ENCODE measurements at regions not wholly inside any gene's neighbourhood (a gene's known extent, or its start where the extent isn't known, plus 50 kb on each side); places are given as distances from the start of the nearest gene placed in this dataset.

- TF ChIP-seq JUN (IDR thresholded peaks at IDR 0.05; ENCODE audit: borderline replicate concordance, insufficient read depth, insufficient read length, low read depth), result no peak
- TF ChIP-seq CTCF (IDR thresholded peaks at IDR 0.05; ENCODE audit: extremely low read depth in 1 of 2, insufficient read depth in 1 of 2, low read depth in 1 of 2, low read length in 2 of 2), result no peak
- TF ChIP-seq FOS (IDR thresholded peaks at IDR 0.05; ENCODE audit: borderline replicate concordance, insufficient read depth, low read length), result no peak
- TF ChIP-seq GATA2 (IDR thresholded peaks at IDR 0.05; ENCODE audit: insufficient read depth, insufficient read length, low read depth, low read length), result no peak
- TF ChIP-seq POLR2A (IDR thresholded peaks at IDR 0.05; ENCODE audit: low read depth, low read length), result no peak
- TF ChIP-seq POLR2AphosphoS5 (IDR thresholded peaks at IDR 0.05; ENCODE audit: insufficient read depth, low read depth, low read length), result no peak
- no peak for TF ChIP-seq EZH2 (IDR thresholded peaks at IDR 0.05; ENCODE audit: borderline replicate concordance, low read depth, low read length, severe bottlenecking)
- TF ChIP-seq MYC (IDR thresholded peaks at IDR 0.05; ENCODE audit: low read depth, low read length), result no peak
- TF ChIP-seq MAX (IDR thresholded peaks at IDR 0.05; ENCODE audit: insufficient read depth, insufficient read length), result no peak
- Histone ChIP-seq H2AFZ (ENCODE audit: low read depth, low read length) (no peak overlapping the region), H3K4me1 (ENCODE audit: control insufficient read depth, extremely low read depth, insufficient read depth, low read length) (no peaks in the 10 kb centered on the region), H3K27me3 (ENCODE audit: control insufficient read depth in 2 of 2, insufficient read depth in 2 of 2, low read length in 2 of 2) (peaks cover 0 to 3% of the 10 kb centered on the region in 2 experiments), H3K36me3 (ENCODE audit: control insufficient read depth in 2 of 2, extremely low read depth in 1 of 2, insufficient read depth in 2 of 2, low read length in 2 of 2) (no peaks in the 10 kb centered on the region), H3K27ac (ENCODE audit: insufficient read depth, low read depth, low read length) (no peak overlapping the region), H3K9me3 (replicated peaks; ENCODE audit: control insufficient read depth, insufficient read depth, low read length) (no peaks in the 10 kb centered on the region), H3K9ac (replicated peaks; ENCODE audit: extremely low read depth, insufficient read depth, low read length) (no peak overlapping the region), H3K4me2 (ENCODE audit: insufficient read depth, low read length) (no peak overlapping the region), H3K79me2 (ENCODE audit: control insufficient read depth, insufficient read depth, low read length) (no peaks in the 10 kb centered on the region), H4K20me1 (replicated peaks; ENCODE audit: control insufficient read depth, extremely low read depth, insufficient read depth, low read length) (no peaks in the 10 kb centered on the region), H3K4me3 (replicated peaks in 1 of 3; ENCODE audit: insufficient read depth in 1 of 3, low read depth in 1 of 3, low read length in 3 of 3) (no peak overlapping the region), H3K9me1 (replicated peaks; ENCODE audit: control insufficient read depth, extremely low read depth, insufficient read depth, low read length) (no peaks in the 10 kb centered on the region)
- intact Hi-C loops (cut with micrococcal nuclease) (no loop called here), dilution Hi-C loops (cut with MboI; ENCODE audit: extremely low pct_ligation_motif_present, low sequenced_read_pairs) (no loop called here)
- ChIA-PET CTCF (interaction anchor here (1.1 kb wide), 1 partner anchor 13 kb away, joined by 3 read pairs; no protein-coding TSS in a partner anchor), POLR2A (no interaction called here)
- FAIRE-seq (no peak), DNase-seq (ENCODE audit: low read depth, low spot score) (no peak)
- BruUV-seq (replicated peaks), result no TSS peak
Measured at GRCh38 chr9:78613006-78613405, 316.1 kb downstream of the PSAT1 start.
